ENCODE measurements at regions not wholly inside any gene's neighbourhood (a gene's known extent, or its start where the extent isn't known, plus 50 kb on each side); places are given as distances from the start of the nearest gene placed in this dataset.

GRCh38 chr2:104056451-104056850 is 797.5 kb upstream of the POU3F3 start:
- WGBS (ENCODE audit: low lambda C conversion rate): 35% methylated on average over 1 of the region's 1 CpG
- CTCF ChIA-PET: no interaction called here
- POLR2A ChIA-PET: no interaction called here

More at GRCh38 chr2:104056451-104056850, 797.5 kb upstream of the POU3F3 start:
- Histone ChIP-seq H3K4me2 (no peak overlapping the region), H2AFZ (ENCODE audit: low read depth) (no peak overlapping the region), H3F3A (replicated peaks; ENCODE audit: insufficient read depth) (no peaks in the 10 kb centered on the region), H3K4me1 (ENCODE audit: control insufficient read depth in 1 of 2, insufficient read depth in 2 of 2, low read depth in 1 of 2, low read length in 1 of 2) (no peaks in the 10 kb centered on the region), H3K79me2 (ENCODE audit: insufficient read depth) (no peaks in the 10 kb centered on the region), H3K9me3 (no peaks in the 10 kb centered on the region), H3K36me3 (replicated peaks in 1 of 2; ENCODE audit: control insufficient read depth in 1 of 2, insufficient read depth in 2 of 2, low read length in 1 of 2) (no peaks in the 10 kb centered on the region), H3K4me3 (ENCODE audit: low read depth in 2 of 2, low read length in 1 of 2) (no peak overlapping the region), H4K20me1 (ENCODE audit: insufficient read depth) (no peaks in the 10 kb centered on the region), H3K27ac (ENCODE audit: low read depth in 2 of 2, low read length in 1 of 2) (no peak overlapping the region), H3K9me2 (no peaks in the 10 kb centered on the region), H3K9ac (no peak overlapping the region), H3K27me3 (ENCODE audit: insufficient read depth) (no peaks in the 10 kb centered on the region)
- TF ChIP-seq SMC3 (IDR thresholded peaks at IDR 0.05; ENCODE audit: low read depth, low read length): no peak
- TF ChIP-seq EZH2phosphoT487 (IDR thresholded peaks at IDR 0.05; ENCODE audit: borderline replicate concordance, low read depth): no peak
- TF ChIP-seq TAF1 (IDR thresholded peaks at IDR 0.05; ENCODE audit: borderline replicate concordance, low read depth, low read length): no peak
- TF ChIP-seq MEF2A (IDR thresholded peaks at IDR 0.05; ENCODE audit: borderline replicate concordance, low read depth): no peak
- no peak for TF ChIP-seq GABPA (IDR thresholded peaks at IDR 0.05; ENCODE audit: low read depth)
- TF ChIP-seq REST (IDR thresholded peaks at IDR 0.05; ENCODE audit: low read depth, low read length): no peak
- TF ChIP-seq NRF1 (IDR thresholded peaks at IDR 0.05; ENCODE audit: low read depth, low read length): no peak
- no peak for TF ChIP-seq SIN3A (IDR thresholded peaks at IDR 0.05; ENCODE audit: borderline replicate concordance, low read depth, low read length)
- no peak for TF ChIP-seq RFX5 (IDR thresholded peaks at IDR 0.05; ENCODE audit: low read length)
- no peak for TF ChIP-seq CTCF (IDR thresholded peaks at IDR 0.05)
- TF ChIP-seq YY1 (IDR thresholded peaks at IDR 0.05; ENCODE audit: low read depth): no peak
- no peak for TF ChIP-seq FOXM1 (IDR thresholded peaks at IDR 0.05; ENCODE audit: low read depth)
- no peak for TF ChIP-seq GATA2 (CRISPR knock-in tag; IDR thresholded peaks at IDR 0.05)
- TF ChIP-seq JUND (IDR thresholded peaks at IDR 0.05): no peak
- TF ChIP-seq CHD2 (IDR thresholded peaks at IDR 0.05; ENCODE audit: low read length, partially characterized antibody): no peak
- TF ChIP-seq PBX3 (IDR thresholded peaks at IDR 0.05): no peak
- TF ChIP-seq POLR2AphosphoS5 (IDR thresholded peaks at IDR 0.05; ENCODE audit: low read depth, low read length): no peak
- DNase-seq: no peak
